K562 (cell line): ENCODE measurements at regions not wholly inside any gene's neighbourhood (a gene's known extent, or its start where the extent isn't known, plus 50 kb on each side); places are given as distances from the start of the nearest gene placed in this dataset.

Experiments
- CEBPB ChIP-seq: fragments of 450-650 bp; IDR thresholded peaks from 2 replicates; pipeline ENCODE4 v1.6.1; 2016; ENCODE audit warnings: missing genetic modification characterization, missing compliant biosample characterization
- FOXA3 ChIP-seq, 2 experiments: fragments of 450-650 bp in 1 of 2; sonication (generic) in 1 of 2; formaldehyde crosslinking; IDR thresholded peaks in 1 of 2; conservative IDR thresholded peaks in 1 of 2; 2 replicates each; pipeline versions ENCODE4 v1.4.0 to v1.8.0; 2020 to 2022; ENCODE audit warnings: mild to moderate bottlenecking in 2 of 2, missing genetic modification reagents in 1 of 2
- MLX ChIP-seq, 2 experiments: fragments of 450-650 bp in 1 of 2; sonication (generic) in 1 of 2; formaldehyde crosslinking; conservative IDR thresholded peaks; 2 replicates each; pipeline versions ENCODE4 v1.4.0 to v1.8.1; 2020 to 2022; ENCODE audit warnings: mild to moderate bottlenecking in 1 of 2, missing genetic modification reagents in 1 of 2
- MXI1 ChIP-seq: IDR thresholded peaks from 2 replicates; pipeline ENCODE4 v1.6.1; 2011; ENCODE audit warnings: low read depth, mild to moderate bottlenecking, improper control_type of control experiment, low read length
- PHF21A ChIP-seq: fragments of 450-650 bp; IDR thresholded peaks from 2 replicates; pipeline ENCODE4 v1.6.1; 2017; ENCODE audit warnings: low read depth, borderline replicate concordance
- POLR2A ChIP-seq: fragments of 450-650 bp; conservative IDR thresholded peaks from 2 replicates; pipeline ENCODE4 v1.6.1; 2016
- PTRF ChIP-seq: fragments of 450-650 bp; IDR thresholded peaks from 2 replicates; pipeline ENCODE4 v1.6.1; 2016; ENCODE audit warnings: mild to moderate bottlenecking, missing genetic modification characterization, missing compliant biosample characterization
- RAD51 ChIP-seq: fragments of 450-650 bp; IDR thresholded peaks from 2 replicates; pipeline ENCODE4 v1.7.1; 2016; ENCODE audit warnings: low read depth, mild to moderate bottlenecking, borderline replicate concordance
- STAT5B ChIP-seq: fragments of 250-450 bp; sonication (Bioruptor Pico); IDR thresholded peaks from 2 replicates; pipeline ENCODE4 v1.8.0; 2021; ENCODE audit warnings: mild to moderate bottlenecking, inconsistent platforms

GRCh38 chr16:17566656-17567450 is 96.1 kb upstream of the XYLT1 start:
- TF ChIP-seq PHF21A (no peak), RAD51 (no peak), CEBPB (tag) (no peak), POLR2A (no peak), STAT5B (CRISPR knock-in tag) (no peak), FOXA3 (CRISPR knock-in tag; conservative IDR thresholded peaks at IDR 0.05 in 1 of 2, IDR thresholded peaks at IDR 0.05 in 1 of 2) (no peak), MXI1 (no peak), MLX (CRISPR knock-in tag; conservative IDR thresholded peaks at IDR 0.05) (no peak), PTRF (tag) (no peak)
